IMR-90 (cell line): ENCODE measurements at regions not wholly inside any gene's neighbourhood (a gene's known extent, or its start where the extent isn't known, plus 50 kb on each side); places are given as distances from the start of the nearest gene placed in this dataset.

ENCODE experiments used
- ATAC-seq: fragments of 200-7000 bp; cut with Tn5 transposase; 2 replicates; pipeline ENCODE4 v1.9.1; 2020; ENCODE audit warnings: low read depth, mild to moderate bottlenecking, moderate library complexity
- BruUV-seq: library from RNA; stranded (reverse); fragments of 400-500 nt; replicated peaks from 2 replicates; lab custom pipeline; 2021; lab: Mats Ljungman, UMichigan
- CTCF ChIA-PET: fragments of 300-600 bp; formaldehyde crosslinking; extraction: SDS; loops from one replicate; lab custom pipeline; 2021; ENCODE audit warnings: antibody characterized with exemption; lab: Yijun Ruan, JAX
- POLR2A ChIA-PET: fragments of 300-600 bp; sonication (Branson Sonifier 250); formaldehyde crosslinking; loops from one replicate; lab custom pipeline; 2022; ENCODE audit warnings: antibody characterized with exemption; ENCODE audit not compliant: unreplicated experiment; lab: Charles Lee
- DNase-seq: peaks from one replicate; pipeline ENCODE4 v3.0.0; 2013
- H2AFZ ChIP-seq: replicated peaks from 2 replicates; pipeline ENCODE3; 2013; ENCODE audit warnings: low read length, mild to moderate bottlenecking; ENCODE audit not compliant: poor library complexity
- H2AK5ac ChIP-seq: 2 replicates; pipeline ENCODE4 v1.6.1; 2013; ENCODE audit warnings: low read depth, low read length, inconsistent platforms
- H2AK9ac ChIP-seq: replicated peaks from 2 replicates; pipeline ENCODE3; 2013; ENCODE audit warnings: mild to moderate bottlenecking, low read depth, low read length, moderate library complexity; ENCODE audit not compliant: poor library complexity
- H2BK120ac ChIP-seq: 2 replicates; pipeline ENCODE4 v1.6.1; 2013; ENCODE audit warnings: low read depth, low read length, inconsistent platforms
- H2BK15ac ChIP-seq: 3 replicates; pipeline ENCODE4 v1.6.1; 2013; ENCODE audit warnings: low read depth, low read length, inconsistent platforms
- H2BK20ac ChIP-seq: 2 replicates; pipeline ENCODE4 v1.6.1; 2013; ENCODE audit warnings: low read depth, mild to moderate bottlenecking, inconsistent platforms, low read length, moderate library complexity
- H2BK5ac ChIP-seq: 2 replicates; pipeline ENCODE4 v1.6.1; 2013; ENCODE audit warnings: mild to moderate bottlenecking, low read depth, low read length, inconsistent platforms; ENCODE audit not compliant: poor library complexity, severe bottlenecking
- H3K14ac ChIP-seq: replicated peaks from 2 replicates; pipeline ENCODE4 v1.6.1; 2013; ENCODE audit warnings: low read depth, low read length, inconsistent platforms
- H3K18ac ChIP-seq: 2 replicates; pipeline ENCODE4 v1.6.1; 2013; ENCODE audit warnings: low read depth, low read length, control low read depth
- H3K23ac ChIP-seq: 2 replicates; pipeline ENCODE4 v1.6.1; 2013; ENCODE audit warnings: low read depth, low read length, inconsistent platforms
- H3K27ac ChIP-seq: 2 replicates; pipeline ENCODE4 v1.5.1; 2013; ENCODE audit warnings: mild to moderate bottlenecking, control low read depth, low read length; ENCODE audit not compliant: insufficient read depth
- H3K27me3 ChIP-seq: 2 replicates; pipeline ENCODE4 v1.6.1; 2013; ENCODE audit warnings: low read length; ENCODE audit not compliant: control insufficient read depth, insufficient read depth
- H3K36me3 ChIP-seq: 2 replicates; pipeline ENCODE4 v1.6.1; 2013; ENCODE audit warnings: low read length, mixed read lengths; ENCODE audit not compliant: control insufficient read depth, insufficient read depth
- H3K4ac ChIP-seq: 2 replicates; pipeline ENCODE4 v1.6.1; 2013; ENCODE audit warnings: low read depth, low read length, inconsistent platforms
- H3K4me1 ChIP-seq: 2 replicates; pipeline ENCODE4 v1.6.1; 2013; ENCODE audit warnings: low read length, mixed read lengths; ENCODE audit not compliant: control insufficient read depth, insufficient read depth
- H3K4me2 ChIP-seq: 2 replicates; pipeline ENCODE4 v1.6.1; 2013; ENCODE audit warnings: low read depth, mild to moderate bottlenecking, control low read depth, low read length, moderate library complexity
- H3K4me3 ChIP-seq: 2 replicates; pipeline ENCODE4 v1.5.1; 2013; ENCODE audit warnings: low read depth, mild to moderate bottlenecking, control low read depth, low read length, moderate library complexity; ENCODE audit not compliant: insufficient read depth
- H3K56ac ChIP-seq: 2 replicates; pipeline ENCODE4 v1.6.1; 2013; ENCODE audit warnings: low read length, inconsistent platforms; ENCODE audit not compliant: insufficient read depth; ENCODE audit errors: extremely low read depth
- H3K79me1 ChIP-seq, 2 experiments: 2 replicates each; pipeline ENCODE4 v1.6.1; 2013; ENCODE audit warnings: low read length in 2 of 2, inconsistent platforms in 1 of 2, low read depth in 1 of 2
- H3K9ac ChIP-seq: 2 replicates; pipeline ENCODE4 v1.6.1; 2013; ENCODE audit warnings: low read depth, low read length, control low read depth
- H3K9me1 ChIP-seq: 2 replicates; pipeline ENCODE4 v1.6.1; 2013; ENCODE audit warnings: low read length, inconsistent platforms; ENCODE audit not compliant: insufficient read depth
- H3K9me3 ChIP-seq: 2 replicates; pipeline ENCODE4 v1.6.1; 2013; ENCODE audit warnings: low read length; ENCODE audit not compliant: control insufficient read depth, insufficient read depth
- H4K20me1 ChIP-seq: 2 replicates; pipeline ENCODE4 v1.6.1; 2013; ENCODE audit warnings: low read length, inconsistent platforms; ENCODE audit not compliant: insufficient read depth
- H4K5ac ChIP-seq: 2 replicates; pipeline ENCODE4 v1.6.1; 2013; ENCODE audit warnings: mild to moderate bottlenecking, low read depth, low read length, control low read depth
- H4K8ac ChIP-seq, 2 experiments: 2 replicates each; pipeline ENCODE4 v1.6.1; 2013; ENCODE audit warnings: low read depth in 2 of 2, low read length in 2 of 2, control low read depth in 1 of 2, inconsistent platforms in 1 of 2
- H4K91ac ChIP-seq: 2 replicates; pipeline ENCODE4 v1.6.1; 2013; ENCODE audit warnings: low read depth, low read length, inconsistent platforms; ENCODE audit not compliant: insufficient read depth
- BHLHE40 ChIP-seq: fragments of 150-350 bp; IDR thresholded peaks from 2 replicates; pipeline ENCODE4 v1.6.1; 2016; ENCODE audit warnings: mild to moderate bottlenecking, low read depth, low read length
- CEBPB ChIP-seq: IDR thresholded peaks from 2 replicates; pipeline ENCODE4 v1.6.1; 2012; ENCODE audit warnings: low read depth, low read length, improper control_type of control experiment
- CHD1 ChIP-seq: IDR thresholded peaks from 2 replicates; pipeline ENCODE4 v1.6.1; 2012; ENCODE audit warnings: low read depth, low read length, improper control_type of control experiment
- FOS ChIP-seq: fragments of 150-350 bp; IDR thresholded peaks from 2 replicates; pipeline ENCODE4 v1.6.1; 2016; ENCODE audit warnings: low read depth, low read length
- MAFK ChIP-seq: IDR thresholded peaks from 2 replicates; pipeline ENCODE4 v1.6.1; 2012; ENCODE audit warnings: low read depth, low read length, improper control_type of control experiment
- MAZ ChIP-seq: IDR thresholded peaks from 2 replicates; pipeline ENCODE4 v1.6.1; 2012; ENCODE audit warnings: low read depth, mild to moderate bottlenecking, low read length, improper control_type of control experiment, moderate library complexity, borderline replicate concordance
- MXI1 ChIP-seq: IDR thresholded peaks from 2 replicates; pipeline ENCODE4 v1.6.1; 2012; ENCODE audit warnings: low read depth, mild to moderate bottlenecking, low read length, moderate library complexity, borderline replicate concordance
- NFE2L2 ChIP-seq: fragments of 150-350 bp; IDR thresholded peaks from 2 replicates; pipeline ENCODE4 v1.6.1; 2016; ENCODE audit warnings: low read depth, mild to moderate bottlenecking, low read length
- POLR2A ChIP-seq: IDR thresholded peaks from 2 replicates; pipeline ENCODE4 v1.6.1; 2012; ENCODE audit warnings: mild to moderate bottlenecking, low read depth, low read length
- RAD21 ChIP-seq: IDR thresholded peaks from 2 replicates; pipeline ENCODE4 v1.6.1; 2012; ENCODE audit warnings: low read length, improper control_type of control experiment
- RCOR1 ChIP-seq: IDR thresholded peaks from 2 replicates; pipeline ENCODE4 v1.6.1; 2012; ENCODE audit warnings: mild to moderate bottlenecking, low read length, improper control_type of control experiment; ENCODE audit not compliant: insufficient replicate concordance
- RFX5 ChIP-seq: IDR thresholded peaks from 2 replicates; pipeline ENCODE4 v1.8.0; 2012; ENCODE audit warnings: low read depth, mild to moderate bottlenecking, low read length, moderate library complexity
- SMC3 ChIP-seq: fragments of 150-350 bp; IDR thresholded peaks from 2 replicates; pipeline ENCODE4 v1.6.1; 2016; ENCODE audit warnings: low read depth, mild to moderate bottlenecking, antibody characterized with exemption, low read length, moderate library complexity
- dilution Hi-C: fragments of 300-500 bp; cut with HindIII; formaldehyde crosslinking; loops from one replicate; pipeline ENCODE4 v1.14.3; 2018; ENCODE audit warnings: low sequenced_read_pairs; ENCODE audit not compliant: unreplicated experiment
- in situ Hi-C: fragments of 300-500 bp; cut with MboI; formaldehyde crosslinking; loops from 3 replicates; pipeline ENCODE4 v1.14.3; 2019; ENCODE audit warnings: low sequenced_read_pairs, inconsistent platforms, mixed read lengths
- intact Hi-C: fragments of 100-400 bp; cut with micrococcal nuclease; formaldehyde crosslinking; loops from 2 replicates; pipeline ENCODE4 v1.10.0; 2022
- TF ChIP-seq, protein P1 (sequence below): fragments of 150-350 bp; IDR thresholded peaks from 2 replicates; pipeline ENCODE4 v1.6.1; 2017; ENCODE audit warnings: mild to moderate bottlenecking, antibody characterized with exemption, low read length, low read depth
- TF ChIP-seq, protein P2 (sequence below): conservative IDR thresholded peaks from 2 replicates; pipeline ENCODE4 v1.5.1; 2012; ENCODE audit warnings: mild to moderate bottlenecking, low read depth, low read length, improper control_type of control experiment
- TF ChIP-seq, protein P3 (sequence below): fragments of 150-350 bp; IDR thresholded peaks from 2 replicates; pipeline ENCODE4 v1.6.1; 2016; ENCODE audit warnings: low read depth, mild to moderate bottlenecking, low read length, moderate library complexity, borderline replicate concordance

DNA sequence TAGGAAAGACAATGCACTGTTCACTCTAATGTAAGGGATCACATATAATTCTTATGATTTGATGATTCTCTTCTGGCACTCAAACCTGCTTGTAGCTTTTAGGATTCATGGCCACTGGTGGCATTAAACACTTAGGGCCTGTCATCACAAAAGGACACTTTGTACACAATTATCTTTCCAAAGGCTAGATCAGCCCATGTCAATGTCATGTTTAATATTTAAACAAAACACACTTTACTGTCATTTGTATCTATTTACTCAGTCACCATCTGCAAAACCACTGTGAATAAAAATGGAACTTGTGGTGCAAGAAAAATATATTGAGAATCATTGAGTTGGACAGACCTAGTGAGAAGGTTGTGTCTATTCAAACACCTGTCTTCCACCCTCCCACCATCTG is 83.6 kb upstream of the TTC29 start:
- in situ Hi-C loops (loop anchor here (10.0 kb wide), 1 partner anchor 566 kb away; no protein-coding TSS in a partner anchor), intact Hi-C loops (no loop called here), dilution Hi-C loops (no loop called here)
- Histone ChIP-seq H3K9me1 (no peaks in the 10 kb centered on the region), H3K56ac (no peak overlapping the region), H3K27me3 (peaks cover 4% of the 10 kb centered on the region), H3K79me1 (no peaks in the 10 kb centered on the region), H3K36me3 (no peaks in the 10 kb centered on the region), H3K4me2 (no peak overlapping the region), H3K4me3 (no peak overlapping the region), H2BK120ac (no peak overlapping the region), H2BK15ac (no peak overlapping the region), H2AK5ac (no peak overlapping the region), H3K9me3 (no peaks in the 10 kb centered on the region), H4K20me1 (no peaks in the 10 kb centered on the region), H2BK20ac (no peak overlapping the region), H2AFZ (no peak overlapping the region), H4K8ac (no peak overlapping the region), H3K27ac (no peak overlapping the region), H4K91ac (no peak overlapping the region), H3K4me1 (no peaks in the 10 kb centered on the region), H3K9ac (no peak overlapping the region), H2AK9ac (no peak overlapping the region), H3K14ac (no peak overlapping the region), H4K5ac (no peak overlapping the region), H3K4ac (no peak overlapping the region), H3K18ac (no peak overlapping the region), H2BK5ac (no peak overlapping the region), H3K23ac (no peak overlapping the region)
- ATAC-seq (no peak), DNase-seq (no peak)
- no TSS peak for BruUV-seq
- TF ChIP-seq MAZ (no peak), RCOR1 (no peak), FOS (no peak), CHD1 (no peak), POLR2A (no peak), MXI1 (no peak), NFE2L2 (no peak), MAFK (no peak), SMC3 (no peak), RAD21 (no peak), CEBPB (no peak), RFX5 (no peak), BHLHE40 (no peak)
- TF ChIP-seq, protein P1, sequence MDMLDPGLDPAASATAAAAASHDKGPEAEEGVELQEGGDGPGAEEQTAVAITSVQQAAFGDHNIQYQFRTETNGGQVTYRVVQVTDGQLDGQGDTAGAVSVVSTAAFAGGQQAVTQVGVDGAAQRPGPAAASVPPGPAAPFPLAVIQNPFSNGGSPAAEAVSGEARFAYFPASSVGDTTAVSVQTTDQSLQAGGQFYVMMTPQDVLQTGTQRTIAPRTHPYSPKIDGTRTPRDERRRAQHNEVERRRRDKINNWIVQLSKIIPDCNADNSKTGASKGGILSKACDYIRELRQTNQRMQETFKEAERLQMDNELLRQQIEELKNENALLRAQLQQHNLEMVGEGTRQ = no peak
- TF ChIP-seq, protein P2, sequence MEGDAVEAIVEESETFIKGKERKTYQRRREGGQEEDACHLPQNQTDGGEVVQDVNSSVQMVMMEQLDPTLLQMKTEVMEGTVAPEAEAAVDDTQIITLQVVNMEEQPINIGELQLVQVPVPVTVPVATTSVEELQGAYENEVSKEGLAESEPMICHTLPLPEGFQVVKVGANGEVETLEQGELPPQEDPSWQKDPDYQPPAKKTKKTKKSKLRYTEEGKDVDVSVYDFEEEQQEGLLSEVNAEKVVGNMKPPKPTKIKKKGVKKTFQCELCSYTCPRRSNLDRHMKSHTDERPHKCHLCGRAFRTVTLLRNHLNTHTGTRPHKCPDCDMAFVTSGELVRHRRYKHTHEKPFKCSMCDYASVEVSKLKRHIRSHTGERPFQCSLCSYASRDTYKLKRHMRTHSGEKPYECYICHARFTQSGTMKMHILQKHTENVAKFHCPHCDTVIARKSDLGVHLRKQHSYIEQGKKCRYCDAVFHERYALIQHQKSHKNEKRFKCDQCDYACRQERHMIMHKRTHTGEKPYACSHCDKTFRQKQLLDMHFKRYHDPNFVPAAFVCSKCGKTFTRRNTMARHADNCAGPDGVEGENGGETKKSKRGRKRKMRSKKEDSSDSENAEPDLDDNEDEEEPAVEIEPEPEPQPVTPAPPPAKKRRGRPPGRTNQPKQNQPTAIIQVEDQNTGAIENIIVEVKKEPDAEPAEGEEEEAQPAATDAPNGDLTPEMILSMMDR = no peak
- TF ChIP-seq, protein P3, sequence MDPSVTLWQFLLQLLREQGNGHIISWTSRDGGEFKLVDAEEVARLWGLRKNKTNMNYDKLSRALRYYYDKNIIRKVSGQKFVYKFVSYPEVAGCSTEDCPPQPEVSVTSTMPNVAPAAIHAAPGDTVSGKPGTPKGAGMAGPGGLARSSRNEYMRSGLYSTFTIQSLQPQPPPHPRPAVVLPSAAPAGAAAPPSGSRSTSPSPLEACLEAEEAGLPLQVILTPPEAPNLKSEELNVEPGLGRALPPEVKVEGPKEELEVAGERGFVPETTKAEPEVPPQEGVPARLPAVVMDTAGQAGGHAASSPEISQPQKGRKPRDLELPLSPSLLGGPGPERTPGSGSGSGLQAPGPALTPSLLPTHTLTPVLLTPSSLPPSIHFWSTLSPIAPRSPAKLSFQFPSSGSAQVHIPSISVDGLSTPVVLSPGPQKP = no peak
- ChIA-PET POLR2A (no interaction called here), CTCF (no interaction called here)
